Putamen (tissue), 1 donor: ENCODE measurements at regions not wholly inside any gene's neighbourhood (a gene's known extent, or its start where the extent isn't known, plus 50 kb on each side); places are given as distances from the start of the nearest gene placed in this dataset.

Experiments
- DNase-seq: peaks from one replicate; pipeline ENCODE4 v3.0.0-alpha.2; 2016; ENCODE audit warnings: low spot score

GRCh38 chr10:106467506-106467905 lies 697.0 kb downstream of the SORCS1 start:
- DNase-seq, result no peak

DNA sequence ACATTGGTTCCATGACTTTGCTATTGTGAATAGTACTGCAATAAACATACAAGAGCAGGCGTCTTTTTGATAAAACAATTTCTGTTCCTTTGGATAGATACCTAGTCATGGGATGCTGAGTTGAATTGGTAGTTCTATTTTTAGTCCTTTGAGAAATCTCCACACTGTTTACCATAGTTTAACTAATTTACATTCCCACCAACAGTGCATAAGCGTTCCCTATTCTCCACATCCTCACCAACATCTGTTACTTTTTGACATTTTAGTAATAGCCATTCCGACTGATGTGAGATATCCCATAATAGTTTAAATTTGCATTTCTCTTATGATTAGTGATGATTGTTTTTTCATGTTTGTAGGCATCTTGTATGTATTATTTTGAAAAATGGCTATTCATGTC lies 707.0 kb downstream of the SORCS1 start:
- no peak for DNase-seq

DNA sequence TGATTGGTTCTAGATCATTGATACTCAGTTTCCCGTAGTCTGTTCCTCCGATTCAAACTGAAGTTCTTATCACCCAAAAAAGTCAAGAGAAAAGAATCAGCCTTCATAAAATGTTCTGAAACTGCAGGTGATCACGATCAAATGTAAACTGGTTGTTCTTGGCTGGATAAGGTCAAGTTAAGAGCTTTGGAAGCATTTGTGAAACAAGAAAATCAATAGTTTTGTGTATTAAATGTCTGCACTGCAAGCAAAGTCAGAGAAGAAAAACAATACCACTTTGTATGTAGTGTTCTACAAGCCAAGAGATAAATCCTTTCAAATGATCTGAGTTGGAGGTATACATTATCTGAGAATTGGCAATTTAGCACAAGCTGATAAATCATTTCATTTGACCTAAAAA lies 710.3 kb downstream of the SORCS1 start:
- no peak for DNase-seq

- no peak for DNase-seq
Observed at GRCh38 chr10:106450966-106451365, 713.5 kb downstream of the SORCS1 start.

GRCh38 chr10:106446920-106447319 lies 717.6 kb downstream of the SORCS1 start:
- DNase-seq, result no peak

GRCh38 chr10:106442223-106442622 lies 722.3 kb downstream of the SORCS1 start:
- DNase-seq, result no peak

DNA sequence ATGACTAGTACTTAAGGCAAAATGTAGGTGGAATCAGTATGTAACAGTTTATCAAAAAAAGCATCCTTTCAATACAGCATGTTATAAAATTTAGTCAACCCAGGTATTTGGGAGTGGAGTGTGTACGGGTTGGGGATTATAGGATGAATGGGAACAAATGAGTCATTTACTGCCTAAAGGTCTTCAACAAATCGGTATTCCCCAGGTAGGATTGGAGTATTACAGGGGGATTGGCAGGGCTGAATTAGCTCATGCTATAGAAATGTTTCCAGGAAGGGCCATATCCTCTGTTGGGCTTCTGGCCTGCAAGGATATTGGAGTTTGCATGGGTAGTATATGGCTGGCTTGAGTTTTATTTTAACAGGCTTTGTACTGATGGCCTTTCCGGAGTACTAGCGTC lies 723.7 kb downstream of the SORCS1 start:
- DNase-seq, result no peak

DNA sequence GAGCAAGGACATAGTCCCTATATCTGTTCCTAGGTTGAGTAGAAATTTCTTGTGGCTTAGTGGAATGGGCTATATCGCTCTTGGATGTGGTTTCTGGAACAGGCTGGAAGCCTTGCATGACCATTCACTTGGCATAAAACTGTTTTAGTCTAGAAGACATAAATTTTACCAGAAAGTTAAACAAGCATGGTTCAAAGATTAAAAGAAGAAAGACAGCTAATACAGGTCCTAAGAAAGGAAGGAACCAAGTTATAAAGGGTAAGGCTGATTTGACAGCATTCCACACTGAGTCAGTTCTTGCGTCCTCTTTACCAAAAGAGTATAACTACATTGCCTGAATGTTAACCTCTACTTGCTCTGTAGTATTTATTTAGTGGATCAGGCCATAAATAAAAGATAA lies 724.2 kb downstream of the SORCS1 start:
- no peak for DNase-seq

GRCh38 chr10:106439366-106439765 lies 725.1 kb downstream of the SORCS1 start:
- no peak for DNase-seq

DNA sequence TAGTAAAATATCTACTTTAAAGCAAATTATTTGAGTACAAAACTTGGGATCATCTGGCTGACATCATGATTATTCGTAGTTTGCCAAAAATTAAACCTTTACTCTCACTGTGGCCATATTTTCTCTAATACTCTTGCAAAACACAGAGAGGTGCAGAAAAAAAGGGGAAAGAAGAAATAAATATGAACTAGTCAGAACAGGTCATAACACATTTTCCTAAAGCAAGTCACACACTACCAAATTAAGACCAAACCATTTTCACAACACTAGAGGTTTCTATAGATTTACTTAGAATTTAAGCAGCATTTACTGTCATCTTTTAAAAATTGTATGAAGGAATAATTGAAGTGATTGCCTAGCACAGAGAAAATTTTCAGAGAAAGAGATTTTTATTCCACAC lies 726.1 kb downstream of the SORCS1 start:
- DNase-seq, result no peak

- DNase-seq, result peak; percentile 20
Observed at GRCh38 chr10:106436123-106436715, 728.3 kb downstream of the SORCS1 start.

DNA sequence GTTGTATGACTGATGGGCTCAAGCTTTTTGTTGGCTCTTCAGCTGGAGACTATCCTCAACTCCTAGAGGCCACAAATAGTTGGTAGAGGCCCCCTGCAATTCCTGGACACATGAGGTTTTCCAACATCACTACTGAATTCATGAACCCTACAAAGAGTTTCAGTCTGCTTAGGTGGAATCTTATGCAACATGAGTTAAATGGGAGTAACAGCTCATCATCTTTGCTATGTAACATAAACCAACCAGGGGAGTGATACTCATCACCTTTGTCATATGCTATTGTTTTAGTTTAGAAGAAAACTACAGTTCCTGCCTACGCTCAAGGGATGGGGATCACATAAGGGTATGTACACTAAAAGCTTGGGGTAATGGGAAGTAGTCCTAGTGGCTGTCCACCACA lies 729.4 kb downstream of the SORCS1 start:
- DNase-seq, result no peak

DNA sequence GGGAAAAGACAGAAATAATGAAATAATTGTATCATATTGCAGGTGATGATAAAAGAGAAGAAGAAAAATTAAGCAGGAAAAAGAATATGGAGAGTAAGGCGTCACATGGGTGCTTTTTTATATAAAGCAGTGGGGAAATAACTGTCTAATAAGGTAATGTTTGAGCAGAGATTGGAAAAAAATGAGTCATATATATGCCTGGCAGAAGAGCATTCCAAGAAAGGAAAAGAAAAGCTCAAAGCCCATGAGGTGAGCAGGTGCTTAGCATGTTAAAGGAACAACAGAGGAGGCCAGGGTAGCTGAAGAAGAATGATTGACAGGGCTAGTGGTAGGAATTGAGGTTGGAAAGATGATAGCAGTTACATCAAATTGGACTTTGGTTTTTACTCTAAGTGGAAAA lies 739.5 kb downstream of the SORCS1 start:
- DNase-seq, result no peak

DNA sequence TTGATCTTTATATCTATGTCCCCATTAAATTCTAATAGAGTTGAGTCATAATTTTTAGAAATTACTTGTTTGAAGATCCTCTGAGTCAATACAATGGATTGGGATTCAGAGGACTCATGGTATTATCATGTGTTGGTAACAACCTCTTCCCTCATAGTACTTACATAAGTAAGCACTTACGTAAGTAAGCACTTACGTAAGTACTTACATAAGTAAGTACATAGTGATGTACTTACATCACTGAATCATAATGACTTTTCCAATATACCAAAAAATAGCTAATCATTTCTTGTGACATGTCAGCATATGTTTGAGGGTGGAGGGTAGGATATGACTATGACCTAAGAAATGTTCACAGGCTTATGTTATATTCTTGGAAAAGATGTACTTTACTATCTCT lies 740.5 kb downstream of the SORCS1 start:
- DNase-seq, result no peak

DNA sequence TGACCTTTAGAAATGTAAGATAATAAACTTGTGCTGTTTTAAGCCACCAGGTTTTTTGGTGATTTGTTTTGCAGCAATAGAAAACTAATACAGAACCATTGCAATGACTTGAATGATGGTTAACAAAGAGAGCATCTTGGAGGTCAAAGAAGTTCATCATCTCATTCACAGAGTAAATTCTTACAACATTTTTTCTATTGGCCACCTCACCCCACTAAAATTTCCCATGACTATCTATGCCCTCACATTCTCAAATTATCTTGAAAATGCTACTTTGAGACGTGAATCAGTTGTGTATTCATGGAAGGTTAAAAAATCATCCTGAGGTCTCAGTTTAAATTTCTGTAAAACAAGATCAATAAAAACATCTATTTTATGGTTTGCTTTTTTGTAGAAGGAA lies 754.2 kb downstream of the SORCS1 start:
- DNase-seq, result no peak

GRCh38 chr10:106405141-106405540 lies 759.4 kb downstream of the SORCS1 start:
- no peak for DNase-seq

DNA sequence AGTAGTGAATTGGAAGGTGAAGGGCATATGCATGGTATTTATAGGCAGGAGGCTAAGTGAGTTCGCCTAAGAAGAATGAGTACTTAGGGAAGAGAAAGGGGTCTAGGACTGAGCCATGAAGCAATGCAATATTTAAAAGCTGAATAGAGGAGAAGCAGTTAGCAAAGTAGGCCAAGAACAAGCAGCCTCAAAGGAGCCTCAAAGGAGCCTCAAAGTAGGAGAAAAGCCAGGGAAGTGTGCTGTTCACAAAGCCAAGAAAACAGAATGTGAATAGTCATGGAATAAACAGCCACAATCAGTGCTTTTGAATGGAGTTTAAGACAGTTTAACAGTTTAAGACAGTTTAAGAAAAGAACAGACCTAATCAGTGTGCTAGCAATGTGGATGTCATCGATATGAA lies 762.0 kb downstream of the SORCS1 start:
- no peak for DNase-seq

DNA sequence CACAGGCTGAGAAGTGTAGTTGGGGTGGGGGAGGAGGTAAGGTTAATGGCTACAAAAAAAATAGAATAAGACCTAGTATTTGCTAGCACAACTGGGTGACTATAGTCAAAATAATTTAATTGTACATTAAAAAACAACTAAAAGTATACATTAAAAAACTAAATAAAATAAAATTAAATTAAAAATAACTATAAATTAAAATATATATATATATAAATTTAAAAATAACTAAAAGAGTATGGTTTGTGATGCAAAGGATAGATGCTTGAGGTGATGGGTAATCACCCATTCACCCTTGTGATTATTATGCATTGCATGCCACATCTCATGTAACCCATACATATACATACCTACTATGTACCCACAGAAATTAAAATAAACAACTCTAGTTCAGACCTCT lies 762.5 kb downstream of the SORCS1 start:
- DNase-seq, result no peak

DNA sequence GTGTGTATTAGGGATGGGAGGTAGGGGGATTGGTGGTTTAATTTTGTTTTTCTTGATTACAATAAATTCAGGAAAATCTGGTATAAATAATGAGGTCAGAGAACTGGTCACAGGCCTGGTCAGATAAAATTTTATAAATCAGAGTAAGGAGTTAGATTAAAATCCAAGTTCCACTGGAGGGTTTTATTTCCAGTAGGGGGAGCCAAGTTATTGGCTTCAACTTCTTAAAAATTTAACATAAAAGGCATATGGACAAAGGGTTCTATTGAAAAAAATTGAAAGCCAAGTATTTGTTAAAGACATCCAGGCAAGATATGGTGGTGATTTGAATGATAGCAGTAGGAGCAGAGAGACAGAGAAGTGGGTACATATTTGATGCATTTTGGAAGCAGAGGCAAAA lies 763.3 kb downstream of the SORCS1 start:
- no peak for DNase-seq

- DNase-seq, result no peak
Observed at GRCh38 chr10:106399112-106399511, 765.4 kb downstream of the SORCS1 start.

DNA sequence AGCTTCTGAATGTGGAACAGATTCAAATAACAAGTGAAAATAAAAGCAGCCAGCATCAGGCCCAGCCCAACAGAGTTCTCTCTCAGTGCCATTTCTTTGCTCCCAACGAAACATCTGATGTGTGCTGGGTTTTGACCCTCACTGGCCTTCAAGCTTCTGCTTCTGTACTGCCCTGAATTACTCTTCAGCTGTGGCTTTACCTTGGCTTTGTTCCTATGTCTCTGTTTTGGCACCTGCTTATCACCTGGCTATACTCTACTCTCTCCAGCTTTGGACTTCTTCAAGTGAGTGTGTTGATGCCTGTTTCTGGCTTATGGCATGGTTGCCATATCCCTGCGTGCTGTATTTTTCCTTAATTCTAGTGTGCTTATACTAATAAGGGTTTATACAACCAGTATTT lies 768.3 kb downstream of the SORCS1 start:
- no peak for DNase-seq

DNA sequence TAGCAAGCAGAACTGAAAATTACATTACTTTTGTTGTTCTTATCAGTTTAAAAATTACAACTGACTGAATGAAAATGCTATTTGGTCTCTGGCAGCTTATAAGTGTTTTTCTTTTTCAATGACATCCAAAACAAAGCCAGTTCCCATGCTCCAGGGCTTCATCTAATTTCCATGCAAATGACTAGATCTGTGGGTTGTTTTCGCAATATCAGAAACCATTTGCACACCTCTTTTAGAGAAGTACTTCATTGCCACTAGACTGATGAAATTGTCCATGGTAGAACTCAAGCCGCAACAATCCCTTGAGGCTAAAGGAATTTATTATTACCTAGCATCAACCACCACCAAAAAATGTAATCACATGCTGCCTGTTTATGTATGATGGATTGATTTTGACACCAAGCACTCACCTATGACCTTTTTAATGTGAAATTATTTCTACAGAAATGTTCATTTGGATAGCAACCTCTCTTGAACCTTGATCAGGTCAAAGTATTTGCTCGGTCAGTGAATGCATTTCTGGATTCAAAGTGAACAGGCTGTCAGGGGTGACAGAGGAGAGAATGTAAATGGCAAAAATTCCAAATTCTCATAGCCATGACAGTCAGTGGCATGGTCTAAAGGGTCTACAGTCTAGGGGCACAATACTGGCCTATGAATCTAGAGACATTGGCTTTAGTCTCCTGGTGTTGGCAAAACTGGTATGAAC lies 769.3 kb downstream of the SORCS1 start:
- DNase-seq, result no peak

DNA sequence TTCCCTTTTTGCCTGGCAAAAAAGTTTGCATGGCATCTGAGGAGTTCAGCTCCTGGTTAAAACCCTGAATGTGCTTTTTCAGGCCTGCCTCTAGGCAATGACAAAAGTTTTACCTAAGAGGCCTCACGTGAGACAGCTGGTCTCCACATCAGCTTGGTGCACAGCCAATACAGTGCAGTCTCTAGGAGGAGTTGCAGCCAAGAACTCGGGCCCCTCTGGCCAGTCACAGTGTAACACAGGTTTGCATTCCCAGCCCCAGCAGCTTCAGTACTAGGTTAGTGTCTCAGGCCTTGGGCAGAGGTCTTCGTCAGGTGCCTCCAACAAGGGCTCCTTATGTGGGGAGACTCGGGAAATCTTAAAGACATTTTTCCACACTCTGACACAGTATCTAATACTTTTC lies 771.7 kb downstream of the SORCS1 start:
- DNase-seq, result no peak

DNA sequence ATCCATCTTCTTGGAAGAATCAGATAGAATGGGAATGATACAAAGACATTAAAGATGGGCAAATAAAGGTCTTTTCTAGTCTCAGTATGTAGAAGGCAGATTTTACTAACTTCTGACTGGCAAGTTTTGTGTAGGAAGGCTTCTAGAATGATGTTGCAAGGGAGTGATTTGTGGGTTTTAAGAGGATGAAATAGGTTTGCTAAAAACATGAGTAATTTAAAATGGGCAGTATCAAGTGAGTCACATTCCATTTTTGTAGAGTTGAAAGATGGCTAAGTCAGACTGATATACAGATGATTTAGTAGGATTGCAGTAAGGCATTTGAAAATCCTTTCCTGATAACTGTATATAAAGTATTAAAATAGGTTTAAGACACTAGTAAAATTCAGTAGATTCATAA lies 777.4 kb downstream of the SORCS1 start:
- DNase-seq, result no peak
